NCI-H1417 (cell line): ENCODE measurements at regions not wholly inside any gene's neighbourhood (a gene's known extent, or its start where the extent isn't known, plus 50 kb on each side); places are given as distances from the start of the nearest gene placed in this dataset.

Source experiments
- DNase-seq, 3 experiments: peaks; one replicate each; lab custom pipeline; 2025; lab: John Stamatoyannopoulos, UW

- peak in 2 of 3 experiments; percentile 21 to 47 for DNase-seq
Measured at GRCh38 chr6:144335311-144335861, 50.3 kb downstream of the UTRN start.

- no peak for DNase-seq
Measured at GRCh38 chr6:144335914-144336313, 50.8 kb downstream of the UTRN start.

GRCh38 chr6:144336900-144337299, 51.8 kb downstream of the UTRN start:
- no peak for DNase-seq

DNA sequence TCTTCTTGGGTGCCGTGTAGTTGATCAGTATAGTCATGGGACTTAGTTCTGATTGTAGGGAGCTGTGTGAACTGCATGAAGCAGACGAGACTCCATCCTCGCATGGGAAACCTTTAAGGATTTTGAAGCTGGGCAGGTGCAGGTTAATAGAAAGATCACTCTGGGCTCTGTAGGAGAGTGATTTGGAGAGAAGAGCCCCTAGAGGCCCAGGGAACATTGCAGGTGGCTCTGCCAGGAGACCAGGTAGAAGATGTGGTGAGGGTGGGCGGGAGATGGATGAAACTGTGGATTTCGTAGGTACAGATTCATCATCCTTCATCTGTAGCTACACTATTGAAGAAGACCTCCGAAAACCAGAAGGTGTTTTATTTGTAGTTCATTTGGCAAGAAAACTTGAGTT, 53.3 kb downstream of the UTRN start:
- no peak for DNase-seq

DNA sequence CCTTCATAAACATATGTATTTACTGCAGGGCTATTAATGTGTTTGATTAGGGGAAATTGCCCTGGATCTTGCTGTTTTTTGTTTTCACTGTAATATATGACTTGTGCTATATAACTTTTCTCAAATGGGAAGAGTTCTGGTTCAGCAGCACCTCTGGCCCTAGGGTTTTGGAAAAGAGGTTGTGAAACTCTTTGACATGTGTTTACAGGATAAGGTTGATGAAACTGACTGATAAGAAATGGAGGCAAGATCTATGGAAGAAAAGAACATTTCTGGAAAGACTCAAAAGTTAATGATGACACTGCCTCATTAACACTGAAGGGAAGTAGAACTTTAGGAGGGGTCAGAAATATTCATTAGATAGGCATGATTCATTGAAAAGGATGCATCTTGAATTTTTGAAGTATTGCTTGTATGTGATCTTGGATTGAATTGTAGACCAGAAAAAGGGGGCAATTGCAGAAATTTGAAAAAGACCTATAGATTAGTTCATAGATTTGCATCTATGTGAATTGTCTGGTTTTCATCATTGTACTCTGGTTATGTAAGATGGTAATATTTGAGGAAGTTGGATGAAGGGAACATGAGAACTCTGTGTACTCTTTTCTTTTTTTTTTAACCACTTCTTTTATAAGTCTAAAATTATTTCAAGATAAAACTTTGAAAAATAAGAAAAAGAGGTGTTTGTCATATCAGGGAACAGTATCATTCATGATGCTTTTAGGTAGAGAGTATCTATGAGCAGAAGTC, 54.0 kb downstream of the UTRN start:
- DNase-seq: no peak

GRCh38 chr6:144339859-144340452, 54.8 kb downstream of the UTRN start:
- DNase-seq: no peak

- DNase-seq: no peak
Measured at GRCh38 chr6:144340541-144341371, 55.6 kb downstream of the UTRN start.

DNA sequence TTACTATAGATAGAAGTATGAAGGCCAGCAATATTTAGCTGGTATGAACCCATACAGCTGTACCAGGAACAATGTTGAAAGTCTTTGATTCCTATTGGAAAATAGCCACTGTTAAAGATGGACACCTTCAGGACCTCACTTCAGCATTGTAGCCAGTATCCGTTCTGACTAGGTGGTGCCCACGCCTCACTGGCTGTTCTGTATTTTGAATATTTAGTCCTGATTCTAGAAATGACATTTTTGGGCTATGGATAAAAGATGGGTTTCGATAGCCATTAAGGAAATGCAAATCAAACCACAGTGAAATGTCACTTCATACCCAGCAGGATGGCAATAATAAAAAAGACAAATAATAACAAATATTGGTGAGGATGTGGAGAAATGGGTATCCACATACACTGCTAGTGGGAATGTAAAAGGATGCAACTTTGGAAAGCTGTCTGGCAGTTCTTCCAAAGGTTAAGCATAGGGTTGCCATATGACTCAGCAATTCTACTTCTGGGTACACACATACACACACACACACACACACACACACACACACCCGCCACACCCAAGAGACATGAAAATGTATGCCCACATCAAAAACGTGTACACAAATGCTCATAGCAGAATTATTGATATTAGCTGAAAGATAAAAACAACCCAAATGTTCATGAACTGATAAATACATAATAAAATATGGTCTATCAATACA, 56.8 kb downstream of the UTRN start:
- DNase-seq: no peak

DNA sequence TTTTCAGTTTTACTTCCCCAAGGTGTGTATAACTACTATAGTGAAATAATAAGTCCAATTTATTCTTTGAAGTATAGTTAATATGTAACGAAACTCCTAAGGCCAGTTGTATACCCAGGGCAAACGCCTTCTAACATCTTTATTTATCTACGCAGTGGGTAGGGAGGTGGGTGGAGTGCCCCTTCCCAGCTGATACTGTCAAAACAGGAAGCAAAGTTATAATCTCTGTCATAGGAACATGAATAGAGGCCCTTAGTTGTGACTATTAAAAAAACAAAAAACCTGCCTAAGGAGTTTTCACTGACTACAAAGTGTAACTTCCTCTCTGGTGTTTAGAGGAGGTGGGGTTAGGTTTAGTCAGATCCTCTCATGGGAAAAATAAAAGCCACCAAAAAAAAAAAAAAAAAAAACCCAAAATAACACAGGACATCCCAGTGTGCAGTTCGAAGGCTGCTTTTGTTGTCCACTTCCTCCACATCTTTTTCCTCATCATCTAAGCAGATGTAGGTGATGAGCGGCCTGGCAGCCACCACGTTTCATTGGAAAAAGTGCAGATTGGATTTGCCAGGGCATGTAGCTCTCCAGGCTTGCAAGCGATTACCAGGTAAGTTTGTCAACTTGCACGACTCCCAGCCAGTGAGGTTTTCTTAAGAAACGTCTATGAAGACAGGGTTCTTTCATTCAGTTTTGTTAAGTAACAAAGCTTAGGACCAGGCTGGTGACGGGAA, 58.7 kb downstream of the UTRN start:
- no peak for DNase-seq

GRCh38 chr6:144344646-144345045, 59.5 kb downstream of the UTRN start:
- no peak for DNase-seq

DNA sequence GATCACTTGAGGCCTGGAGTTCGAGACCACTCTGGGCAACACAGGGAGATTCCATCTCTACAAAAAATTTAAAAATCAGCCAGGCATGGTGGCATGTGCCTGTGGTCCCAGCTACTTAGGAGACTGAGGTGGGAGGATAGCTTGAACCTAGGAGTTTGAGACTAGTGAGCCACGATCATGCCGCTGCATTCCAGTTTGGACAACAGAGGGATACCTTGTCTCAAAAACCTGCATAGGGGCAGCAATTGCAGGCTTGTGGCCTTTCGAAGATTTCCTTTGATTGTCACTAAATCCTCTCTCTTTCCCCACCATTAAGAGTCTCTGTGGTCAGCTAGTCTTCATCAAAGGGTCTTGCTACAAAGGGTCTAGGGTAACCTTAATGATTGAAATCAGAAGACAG, 60.3 kb downstream of the UTRN start:
- no peak for DNase-seq

- DNase-seq: no peak
Measured at GRCh38 chr6:144346719-144347447, 61.7 kb downstream of the UTRN start.

GRCh38 chr6:144347448-144347759, 62.3 kb downstream of the UTRN start:
- no peak for DNase-seq

DNA sequence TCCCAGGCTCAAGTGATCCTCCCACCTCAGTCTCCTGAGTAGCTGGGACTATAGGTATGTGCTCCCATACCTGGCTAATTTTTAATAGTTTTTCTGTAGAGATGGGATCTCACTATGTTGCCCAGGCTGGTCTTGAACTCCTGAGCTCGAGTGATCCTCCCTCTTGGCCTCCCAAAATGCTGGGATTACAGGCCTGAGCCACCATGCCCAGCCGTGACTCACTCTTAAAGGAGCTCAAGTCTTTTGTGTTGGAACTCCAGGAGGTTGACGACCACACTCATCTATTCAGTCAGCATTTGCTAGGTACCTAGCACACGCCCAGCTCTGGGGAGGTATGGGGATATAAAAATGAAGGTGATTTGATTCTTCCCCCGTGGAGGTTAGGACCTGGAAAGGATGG, 62.8 kb downstream of the UTRN start:
- DNase-seq: no peak

GRCh38 chr6:144349690-144350527, 64.8 kb downstream of the UTRN start:
- no peak for DNase-seq

DNA sequence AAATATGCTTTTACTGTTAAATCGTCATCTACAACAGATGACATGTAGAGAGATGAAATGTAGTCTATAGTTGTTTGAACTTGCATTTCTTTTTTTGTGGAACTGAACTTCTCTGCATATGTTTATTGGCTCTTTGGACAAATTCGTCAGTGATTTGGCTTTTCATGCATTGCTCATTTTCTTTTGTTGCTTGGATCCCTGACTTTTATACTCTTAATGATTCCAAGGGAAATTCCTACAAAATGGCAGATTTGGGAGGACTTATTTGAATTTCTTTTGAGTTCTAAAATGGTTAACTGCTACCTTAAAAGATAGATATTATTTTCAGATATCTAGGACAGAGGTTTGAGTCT, 65.4 kb downstream of the UTRN start:
- DNase-seq: no peak

GRCh38 chr6:144351379-144352127, 66.4 kb downstream of the UTRN start:
- DNase-seq: no peak

DNA sequence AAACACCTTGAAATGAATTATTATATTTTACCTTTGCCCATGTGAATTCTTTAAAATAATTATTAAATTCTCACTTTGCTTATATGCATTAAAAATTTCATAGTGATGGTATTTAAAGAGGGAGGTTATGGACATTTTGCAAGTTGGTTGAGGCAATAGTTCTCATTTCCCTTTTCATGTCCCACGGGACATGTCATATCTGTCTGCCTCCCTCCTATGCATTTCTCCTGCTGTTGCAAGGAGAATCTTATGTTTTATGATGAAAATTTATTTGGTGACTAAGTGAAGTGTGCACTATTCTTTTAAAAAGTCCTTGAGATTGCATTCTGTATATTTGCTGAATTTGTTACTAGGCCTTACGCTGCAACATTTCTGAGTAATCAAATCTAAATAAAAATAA, 67.2 kb downstream of the UTRN start:
- DNase-seq: no peak

GRCh38 chr6:144353871-144354314, 68.8 kb downstream of the UTRN start:
- DNase-seq: no peak
